Brain pericyte (primary cell): ENCODE measurements at regions not wholly inside any gene's neighbourhood (a gene's known extent, or its start where the extent isn't known, plus 50 kb on each side); places are given as distances from the start of the nearest gene placed in this dataset.
"Not testable (repeated sequence)": the region's sequence is repeated elsewhere in the genome, so short reads cannot be mapped to it uniquely, and the experiment has no call there.

Experiments used
- DNase-seq: peaks from one replicate; pipeline ENCODE4 v3.0.0-alpha.2; 2012; ENCODE audit warnings: low read depth, low spot score

- DNase-seq: no peak
These were observed 52.8 kb upstream of the VWDE start for GRCh38 chr7:12456506-12456905.

- DNase-seq: peak; percentile 6
These were observed 55.0 kb upstream of the VWDE start for GRCh38 chr7:12458520-12459131.

- no peak for DNase-seq
These were observed 64.2 kb upstream of the VWDE start for GRCh38 chr7:12467837-12468236.

GRCh38 chr7:12469568-12469967 lies 65.9 kb upstream of the VWDE start:
- DNase-seq: no peak

- DNase-seq: no peak
These were observed 67.3 kb upstream of the VWDE start for GRCh38 chr7:12470930-12471329.

GRCh38 chr7:12474035-12474434 lies 70.4 kb upstream of the VWDE start:
- no peak for DNase-seq

GRCh38 chr7:12475362-12476063 lies 71.8 kb upstream of the VWDE start:
- peak; percentile 5 for DNase-seq

- no peak for DNase-seq
These were observed 74.0 kb upstream of the VWDE start for GRCh38 chr7:12477620-12478019.

- DNase-seq: no peak
These were observed 78.1 kb upstream of the VWDE start for GRCh38 chr7:12481722-12482121.

GRCh38 chr7:12485845-12486244 lies 82.2 kb upstream of the VWDE start:
- DNase-seq: no peak

- DNase-seq: no peak
These were observed 82.2 kb upstream of the SCIN start for GRCh38 chr7:12488341-12488740.

GRCh38 chr7:12490107-12490688 lies 80.3 kb upstream of the SCIN start:
- no peak for DNase-seq

GRCh38 chr7:12490940-12491339 lies 79.6 kb upstream of the SCIN start:
- no peak for DNase-seq

GRCh38 chr7:12491526-12491925 lies 79.0 kb upstream of the SCIN start:
- no peak for DNase-seq

GRCh38 chr7:12493407-12493806 lies 77.1 kb upstream of the SCIN start:
- no peak for DNase-seq

- DNase-seq: no peak
These were observed 76.4 kb upstream of the SCIN start for GRCh38 chr7:12493863-12494686.

- no peak for DNase-seq
These were observed 75.9 kb upstream of the SCIN start for GRCh38 chr7:12494687-12495024.

- not testable (repeated sequence) for DNase-seq
These were observed 73.4 kb upstream of the SCIN start for GRCh38 chr7:12496901-12497674.

- DNase-seq: no peak
These were observed 66.4 kb upstream of the SCIN start for GRCh38 chr7:12504149-12504548.

- no peak for DNase-seq
These were observed 62.5 kb upstream of the SCIN start for GRCh38 chr7:12508005-12508404.

- DNase-seq: no peak
These were observed 62.0 kb upstream of the SCIN start for GRCh38 chr7:12508554-12508953.

- DNase-seq: no peak
These were observed 53.1 kb upstream of the SCIN start for GRCh38 chr7:12517451-12517850.
